ENCODE measurements at regions not wholly inside any gene's neighbourhood (a gene's known extent, or its start where the extent isn't known, plus 50 kb on each side); places are given as distances from the start of the nearest gene placed in this dataset.
"Not testable (repeated sequence)": the region's sequence is repeated elsewhere in the genome, so short reads cannot be mapped to it uniquely, and the experiment has no call there.

DNA sequence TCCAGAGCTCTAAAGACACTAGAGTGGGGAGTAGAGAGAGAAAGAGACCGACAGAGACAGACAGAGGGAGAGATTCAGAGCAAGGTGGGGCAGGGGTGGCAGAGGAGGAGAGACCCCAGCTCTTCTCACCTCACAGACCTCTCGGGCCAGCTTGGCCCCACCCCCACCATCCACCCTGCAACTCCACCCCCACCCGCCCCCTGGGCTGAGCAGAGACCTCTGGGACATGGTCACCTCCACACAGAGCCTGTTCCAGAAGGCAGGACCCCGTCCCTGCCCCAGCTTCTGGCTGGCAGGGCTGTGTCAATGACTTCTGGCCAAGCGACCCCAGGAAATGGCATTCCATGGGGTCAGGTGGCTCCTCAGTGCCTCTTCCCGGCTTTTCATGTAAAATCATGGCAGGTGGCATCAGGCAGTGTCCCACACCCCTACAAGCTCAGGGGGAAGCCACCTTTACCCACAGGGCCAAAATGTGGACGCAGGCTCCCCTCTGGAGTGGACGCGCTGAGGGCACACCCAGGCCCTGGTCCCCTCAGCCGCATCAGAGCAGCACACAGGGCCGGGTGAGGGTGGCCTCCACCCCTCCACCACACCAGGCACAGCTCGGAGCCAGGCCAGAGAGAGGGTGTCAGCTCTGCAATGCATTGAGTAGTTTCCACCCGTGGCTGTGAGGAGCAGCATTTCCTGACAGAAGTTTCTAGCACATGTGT lies 131.2 kb upstream of the LPCAT1 start:
- no peak for DNase-seq (ENCODE audit: extremely low read depth in 1 of 2, low read depth in 1 of 2)

DNA sequence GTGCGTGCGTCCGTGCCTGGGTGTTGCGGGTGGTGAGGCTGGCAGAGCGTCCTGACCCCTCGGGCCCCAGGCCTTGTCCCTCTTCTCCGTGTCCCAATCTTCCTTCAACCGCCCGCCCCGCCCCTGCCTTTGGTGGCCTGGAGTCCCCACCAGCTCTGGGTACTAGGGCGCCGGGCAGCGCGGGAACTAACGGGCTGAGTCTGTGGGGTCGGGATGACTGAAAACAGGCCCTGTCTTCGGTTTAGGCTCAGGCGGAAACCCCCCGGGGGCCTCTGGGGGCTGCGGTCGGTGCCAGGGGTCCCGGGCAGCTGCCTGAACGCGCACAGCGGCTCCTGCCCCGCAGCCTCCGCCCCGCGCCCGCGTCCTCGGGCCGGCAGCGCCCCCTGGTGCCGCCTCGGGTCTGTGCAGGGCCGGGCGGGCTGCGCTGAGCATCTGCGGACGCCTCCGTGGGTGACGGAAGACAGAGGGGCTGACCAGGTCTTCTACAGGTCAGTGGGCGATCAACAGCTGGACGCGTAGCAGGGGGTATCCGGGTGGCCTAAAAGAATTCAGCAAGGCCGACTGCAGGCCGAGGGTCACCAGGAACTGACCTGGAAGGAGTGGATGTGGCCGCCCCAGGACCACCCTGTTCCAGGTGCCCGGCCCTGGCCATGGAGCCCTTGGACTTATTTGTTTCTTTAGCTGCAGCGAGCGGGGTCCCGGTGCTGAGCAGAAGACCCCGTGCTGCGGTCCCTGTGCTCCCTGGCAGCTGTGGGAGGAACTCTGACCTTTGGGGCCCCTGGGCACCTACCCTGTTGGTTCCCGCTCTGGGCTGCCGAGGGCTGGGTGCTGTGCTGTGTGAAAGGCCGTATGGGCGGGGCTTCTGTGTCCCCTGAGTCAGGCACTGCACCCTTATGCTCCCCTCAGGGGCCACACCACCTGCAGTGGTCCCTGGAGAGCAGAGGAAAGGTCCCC lies 130.2 kb upstream of the LPCAT1 start:
- DNase-seq (ENCODE audit: extremely low read depth in 1 of 2, low read depth in 1 of 2) = not testable (repeated sequence)

DNA sequence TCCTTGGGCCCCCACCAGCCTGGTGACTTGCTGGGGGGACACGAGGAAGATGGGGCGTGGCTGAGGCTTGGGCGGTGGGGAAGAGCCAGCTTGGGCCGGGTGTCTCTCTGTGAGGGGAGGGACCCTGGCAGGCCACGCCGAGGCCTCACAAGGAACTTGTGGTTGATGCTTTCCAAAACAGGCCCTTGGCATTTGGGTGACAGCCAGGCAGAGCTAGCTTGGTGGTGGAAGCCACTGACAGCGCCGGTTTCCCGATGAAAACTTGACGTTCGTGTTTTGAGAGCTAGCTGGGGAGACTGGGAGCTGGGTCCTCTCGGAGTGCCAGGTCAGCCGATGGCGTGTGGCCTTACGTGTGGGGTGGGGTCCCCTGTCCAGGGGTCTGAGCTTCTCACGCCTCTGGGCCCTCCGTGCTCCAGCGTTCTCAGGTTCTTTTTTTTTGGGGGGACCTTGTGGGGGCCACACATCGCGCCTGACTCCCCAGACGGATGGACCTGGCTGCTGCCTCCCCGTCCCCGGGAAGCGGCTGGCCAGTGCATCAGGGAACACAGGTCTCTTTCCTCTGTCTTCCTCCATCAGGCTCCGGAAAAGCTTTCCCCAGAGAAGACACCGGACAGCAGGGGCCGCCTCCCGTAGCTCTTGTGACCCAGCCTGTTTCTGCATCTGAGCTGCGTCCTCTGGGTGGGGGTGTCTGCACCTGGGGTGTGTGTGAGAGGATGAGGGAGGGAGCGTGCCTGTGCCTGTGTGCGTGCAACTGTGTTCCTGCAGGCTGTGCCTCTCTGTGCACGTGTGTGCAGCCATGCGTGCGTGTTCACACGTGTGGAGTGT lies 129.3 kb upstream of the LPCAT1 start:
- no peak for DNase-seq (ENCODE audit: extremely low read depth in 1 of 2, low read depth in 1 of 2)

DNA sequence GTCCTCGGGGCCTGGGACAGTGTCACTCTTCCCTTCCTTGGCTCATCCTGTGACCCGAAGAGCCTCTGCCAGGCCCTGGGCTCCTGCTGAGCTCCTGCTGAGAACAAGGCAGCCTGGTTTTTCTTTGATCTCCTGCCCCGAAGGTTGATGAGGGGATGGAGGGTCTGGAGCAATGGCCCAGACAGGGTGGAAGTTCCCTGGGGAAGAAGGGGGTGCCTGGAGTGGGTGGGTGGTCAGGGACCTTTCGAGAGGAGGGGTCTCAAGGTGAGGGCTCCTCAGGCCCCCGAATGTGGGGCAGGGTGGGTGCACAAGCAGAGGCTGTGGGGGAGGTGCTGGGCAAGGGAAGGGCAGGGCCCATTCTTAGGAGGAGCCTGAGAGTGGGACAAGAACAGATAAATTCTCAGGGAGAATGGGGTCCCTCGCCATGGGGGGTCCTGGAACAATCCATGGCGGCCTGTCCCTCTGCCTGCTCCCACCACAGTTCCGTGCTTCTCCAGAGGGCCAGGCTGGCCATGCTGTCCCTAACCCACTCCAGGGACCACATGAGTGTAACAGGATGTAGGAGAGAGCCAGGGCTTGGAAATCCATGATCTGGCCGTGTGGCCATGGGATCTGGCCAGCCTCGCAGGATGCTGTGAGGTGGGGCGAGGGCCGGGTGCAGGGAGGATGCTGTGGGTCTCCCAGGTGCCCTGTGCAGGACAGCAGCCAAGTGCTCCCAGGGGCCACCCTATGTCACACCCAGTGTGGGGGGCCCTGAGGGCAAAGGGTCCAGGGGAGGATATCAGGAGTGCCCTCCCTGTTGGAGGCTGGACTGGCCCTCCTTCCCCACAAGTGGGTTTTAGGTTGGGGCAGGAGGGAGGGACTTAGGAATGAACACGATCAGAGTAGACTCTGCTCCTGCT lies 128.5 kb upstream of the LPCAT1 start:
- no peak for DNase-seq (ENCODE audit: extremely low read depth in 1 of 2, low read depth in 1 of 2)

DNA sequence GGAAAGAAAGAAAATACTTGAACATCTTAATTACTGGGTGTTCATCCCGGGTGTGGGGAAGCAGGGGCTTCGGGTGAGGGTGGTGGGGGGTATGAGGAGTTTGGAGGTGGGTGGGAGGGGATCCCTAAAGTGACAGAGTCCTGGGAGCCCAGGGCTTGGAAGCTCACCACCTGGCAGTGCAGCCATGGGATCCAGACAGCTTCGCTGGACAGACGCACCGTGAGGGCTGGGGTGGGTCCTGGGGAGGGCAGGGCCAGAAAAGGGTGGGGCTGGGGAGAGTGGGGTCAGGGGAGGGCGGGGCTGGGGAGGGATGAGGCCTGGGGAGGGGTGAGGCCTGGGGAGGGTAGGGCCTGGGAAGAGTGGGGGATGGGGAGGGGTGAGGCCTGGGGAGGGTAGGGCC lies 127.5 kb upstream of the LPCAT1 start:
- no peak for DNase-seq (ENCODE audit: extremely low read depth in 1 of 2, low read depth in 1 of 2)

DNA sequence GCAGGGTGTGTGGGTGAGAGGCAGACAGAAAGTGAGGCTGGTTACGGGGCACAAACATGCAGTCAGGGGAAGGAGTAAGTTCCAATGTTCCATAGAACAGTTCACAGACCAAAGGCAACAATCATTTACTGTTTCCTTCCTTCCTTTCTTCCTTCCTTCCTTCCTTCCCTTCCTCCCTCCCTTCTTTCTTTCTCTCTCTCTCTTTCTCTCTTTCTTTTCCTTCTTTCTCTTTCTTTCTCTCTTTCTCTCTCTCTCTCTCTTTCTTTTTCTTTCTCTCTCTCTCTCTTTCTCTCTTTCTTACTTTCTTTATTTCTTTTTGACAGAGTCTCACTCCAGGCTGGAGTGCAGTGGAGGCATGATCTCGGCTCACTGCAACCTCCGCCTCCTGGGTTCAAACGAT lies 125.8 kb upstream of the LPCAT1 start:
- DNase-seq (ENCODE audit: extremely low read depth in 1 of 2, low read depth in 1 of 2) = no peak

DNA sequence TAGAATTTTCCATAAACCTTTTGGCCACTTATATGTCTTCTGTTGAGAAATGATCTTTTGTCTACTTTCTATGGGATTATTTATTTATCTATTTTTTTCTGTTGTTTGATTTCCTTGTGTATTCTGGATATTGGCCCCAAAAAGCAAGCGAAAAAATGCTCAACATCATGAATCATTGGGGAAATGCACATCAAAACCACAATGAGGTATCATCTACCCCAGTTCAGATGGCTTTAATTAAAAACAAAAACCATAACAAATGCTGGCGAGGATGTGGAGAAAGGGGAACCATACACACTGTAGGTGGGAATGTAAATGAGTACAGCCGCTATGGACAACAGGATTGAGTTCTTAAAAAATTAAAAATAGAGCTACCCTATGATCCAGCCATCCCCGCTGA lies 125.0 kb upstream of the LPCAT1 start:
- no peak for DNase-seq (ENCODE audit: extremely low read depth in 1 of 2, low read depth in 1 of 2)

DNA sequence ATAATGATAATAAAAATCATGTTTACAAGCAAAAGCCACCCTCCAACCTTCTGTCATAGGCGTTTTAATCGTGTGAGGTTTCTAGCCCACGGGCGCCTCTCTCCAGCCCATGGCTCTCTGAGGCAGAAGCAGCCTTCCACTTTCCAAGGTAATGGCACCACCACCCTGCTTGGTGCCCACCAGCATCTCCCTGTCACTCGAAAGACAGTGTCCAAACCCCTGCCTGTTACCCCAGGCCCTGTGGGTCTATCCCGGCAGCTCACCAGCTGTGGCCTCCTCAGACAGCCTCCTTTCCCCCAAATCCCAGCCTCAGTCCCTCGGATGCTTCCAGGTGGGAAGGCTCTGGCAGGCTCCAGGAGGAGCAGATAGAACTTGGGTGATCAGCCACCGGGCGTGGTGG lies 123.8 kb upstream of the LPCAT1 start:
- no peak for DNase-seq (ENCODE audit: extremely low read depth in 1 of 2, low read depth in 1 of 2)

DNA sequence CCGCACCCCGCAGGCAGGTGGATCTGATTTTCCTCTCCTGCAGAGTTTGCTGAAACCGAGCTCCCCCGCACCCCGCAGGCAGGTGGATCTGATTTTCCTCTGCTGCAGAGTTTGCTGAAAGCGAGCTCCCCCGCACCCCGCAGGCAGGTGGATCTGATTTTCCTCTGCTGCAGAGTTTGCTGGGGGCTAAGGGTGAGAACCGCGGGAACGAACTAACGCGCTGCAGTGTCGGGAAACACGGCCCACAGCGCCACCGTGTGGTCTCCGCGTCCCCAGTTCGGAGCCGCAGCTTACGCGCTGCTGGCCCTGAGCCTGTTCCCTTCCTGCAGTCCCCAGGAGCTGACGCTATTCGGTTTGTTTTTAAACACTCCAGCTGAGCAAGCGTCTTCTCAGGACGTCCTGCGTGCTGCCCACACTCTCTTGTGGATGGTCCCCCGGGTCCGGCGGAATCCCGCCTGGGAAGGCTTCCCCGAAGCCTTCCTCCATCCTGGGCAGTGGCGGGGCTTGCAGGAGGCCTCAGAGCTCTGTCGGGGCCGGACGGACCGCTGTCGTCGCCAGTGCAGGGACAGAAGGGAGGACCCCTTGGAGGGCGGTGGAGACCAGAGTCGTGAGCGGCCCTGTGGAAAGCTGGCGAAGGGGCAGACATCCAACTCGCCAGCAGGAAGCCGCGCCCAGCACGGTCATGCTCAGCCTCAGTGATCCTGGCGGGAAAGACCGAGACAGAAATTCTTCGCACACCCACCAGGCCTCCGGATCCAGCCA lies 121.2 kb upstream of the LPCAT1 start:
- DNase-seq (ENCODE audit: extremely low read depth in 1 of 2, low read depth in 1 of 2) = peak; percentile 50 to 56

DNA sequence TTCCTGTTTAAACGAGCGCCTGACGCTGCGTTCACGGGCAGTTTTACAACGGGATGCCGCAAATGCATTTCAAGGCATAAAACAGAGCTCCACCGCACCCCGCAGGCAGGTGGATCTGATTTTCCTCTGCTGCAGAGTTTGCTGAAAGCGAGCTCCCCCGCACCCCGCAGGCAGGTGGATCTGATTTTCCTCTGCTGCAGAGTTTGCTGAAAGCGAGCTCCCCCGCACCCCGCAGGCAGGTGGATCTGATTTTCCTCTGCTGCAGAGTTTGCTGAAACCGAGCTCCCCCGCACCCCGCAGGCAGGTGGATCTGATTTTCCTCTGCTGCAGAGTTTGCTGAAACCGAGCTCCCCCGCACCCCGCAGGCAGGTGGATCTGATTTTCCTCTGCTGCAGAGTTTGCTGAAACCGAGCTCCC lies 120.6 kb upstream of the LPCAT1 start:
- not testable (repeated sequence) for DNase-seq (ENCODE audit: extremely low read depth in 1 of 2, low read depth in 1 of 2)

DNA sequence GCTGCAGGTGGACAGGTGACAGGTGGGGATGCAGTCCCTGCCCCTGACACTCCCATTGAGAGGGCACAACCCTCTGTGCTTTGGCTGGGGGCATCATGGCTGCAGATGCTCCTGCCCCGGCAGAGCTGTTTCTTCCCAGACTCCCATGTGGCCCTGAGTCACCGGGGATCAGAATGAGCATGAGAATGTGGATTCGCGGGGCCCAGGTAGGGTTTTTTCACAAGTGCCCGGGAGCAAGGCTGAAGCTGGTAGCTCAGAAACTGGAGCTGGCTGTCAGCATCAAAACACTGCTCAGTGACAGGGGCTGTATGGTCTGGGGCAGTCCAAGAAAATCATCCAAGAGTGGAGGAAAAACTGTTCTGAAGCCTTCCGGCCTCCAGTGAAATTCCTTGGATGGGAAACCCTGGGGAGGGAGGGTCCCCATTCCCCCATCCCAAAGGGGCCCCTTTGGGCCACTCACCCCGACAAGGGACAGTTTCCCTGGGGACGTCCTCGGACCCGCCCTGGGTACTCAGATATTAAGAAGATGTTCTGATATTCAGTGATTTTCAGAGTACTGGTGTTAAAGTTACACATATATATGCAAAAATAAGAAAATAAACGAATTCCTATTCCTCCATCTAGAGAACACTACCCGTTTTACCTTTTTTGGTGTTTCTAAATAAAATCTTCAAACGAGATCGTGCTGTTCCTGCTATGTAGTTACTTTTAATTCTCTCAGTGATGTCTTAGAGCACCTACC lies 120.1 kb upstream of the LPCAT1 start:
- no peak for DNase-seq (ENCODE audit: extremely low read depth in 1 of 2, low read depth in 1 of 2)

DNA sequence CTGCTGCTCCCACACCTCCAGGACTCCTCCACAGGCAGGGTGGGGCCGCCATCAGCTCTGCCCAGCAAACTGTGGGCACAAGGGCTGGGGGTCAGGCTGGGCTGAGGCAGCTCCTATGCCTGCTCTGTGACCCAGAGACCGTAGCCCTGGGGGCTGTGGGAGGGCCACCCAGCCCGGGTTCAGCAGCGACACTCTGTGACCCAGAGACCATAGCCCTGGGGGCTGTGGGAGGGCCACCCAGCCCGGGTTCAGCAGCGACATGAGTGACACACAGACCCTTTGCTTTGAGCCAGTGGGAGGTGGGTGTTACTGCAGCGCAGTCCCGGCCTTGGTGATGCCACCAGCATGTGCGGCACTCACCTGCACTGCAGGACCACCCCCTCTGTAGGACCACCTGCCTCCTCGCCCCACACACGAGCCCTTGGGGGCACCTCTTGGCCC lies 118.9 kb upstream of the LPCAT1 start:
- DNase-seq (ENCODE audit: extremely low read depth in 1 of 2, low read depth in 1 of 2) = no peak

DNA sequence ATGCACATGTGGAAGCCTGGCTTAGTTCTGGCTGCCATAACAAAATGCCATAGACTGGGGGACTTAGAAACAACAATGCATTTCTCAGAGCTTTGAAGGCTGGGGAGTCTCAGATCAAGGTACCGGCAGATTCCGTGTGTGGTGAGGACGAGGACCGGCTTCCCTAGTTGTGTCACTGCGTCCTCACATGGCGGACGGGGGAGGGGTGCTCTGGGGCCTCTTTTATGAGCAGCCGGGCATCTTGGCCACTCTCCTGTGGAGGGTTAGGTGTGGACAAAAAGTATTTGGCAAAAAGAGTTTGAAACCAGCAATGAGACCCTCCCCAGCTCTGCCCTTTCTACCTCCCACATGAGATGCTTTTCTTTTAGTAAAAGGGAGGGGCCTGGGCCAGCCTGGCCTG lies 118.5 kb upstream of the LPCAT1 start:
- DNase-seq (ENCODE audit: extremely low read depth in 1 of 2, low read depth in 1 of 2) = no peak

DNA sequence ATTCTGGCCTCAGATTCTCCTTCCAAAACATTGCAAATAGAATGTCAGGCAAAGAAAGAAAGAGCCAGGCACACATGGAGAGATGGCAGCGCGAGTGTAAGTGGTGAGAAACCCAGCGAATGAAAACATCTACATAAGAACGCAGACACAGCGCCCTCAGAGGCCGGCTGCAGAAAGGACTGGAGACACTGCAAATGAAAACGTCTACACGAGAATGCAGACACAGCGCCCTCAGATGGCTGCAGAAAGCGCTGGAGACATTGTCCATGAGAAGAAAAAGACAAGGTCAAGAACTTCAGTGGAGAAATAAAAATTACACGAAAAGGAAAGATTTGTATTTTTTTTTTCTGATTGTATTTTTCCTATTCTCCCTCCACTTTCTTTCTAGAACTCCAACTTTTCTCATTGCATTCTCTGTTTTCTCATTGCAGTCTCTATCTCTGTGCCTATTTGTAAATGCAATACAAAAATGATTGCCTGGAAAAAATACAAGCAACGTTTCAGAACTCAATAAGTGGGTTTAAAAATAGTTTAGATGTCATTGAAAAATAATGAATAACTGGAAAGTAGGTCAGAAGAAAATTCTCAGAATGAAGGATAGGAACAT lies 117.9 kb upstream of the LPCAT1 start:
- peak; percentile 43 to 66 for DNase-seq (ENCODE audit: extremely low read depth in 1 of 2, low read depth in 1 of 2)

DNA sequence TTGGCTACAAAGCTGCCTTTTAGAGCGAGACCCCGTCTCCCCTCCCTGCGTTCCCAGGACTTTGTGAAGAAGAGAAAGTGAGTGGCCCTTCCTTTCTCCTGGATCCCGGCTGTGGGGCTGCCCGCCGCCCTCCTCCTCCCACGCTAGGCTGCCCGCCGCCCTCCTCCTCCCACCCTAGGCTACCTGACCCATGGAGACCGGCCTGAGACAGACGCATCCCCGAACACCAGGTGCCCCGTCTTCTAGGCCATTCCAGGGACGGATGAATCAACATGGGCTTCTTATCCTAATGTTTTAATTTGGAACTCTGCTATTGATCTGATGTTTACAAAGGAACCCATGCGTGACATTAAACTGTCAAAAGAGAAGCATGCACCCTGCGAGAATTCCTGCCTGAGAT lies 117.3 kb upstream of the LPCAT1 start:
- no peak for DNase-seq (ENCODE audit: extremely low read depth in 1 of 2, low read depth in 1 of 2)

DNA sequence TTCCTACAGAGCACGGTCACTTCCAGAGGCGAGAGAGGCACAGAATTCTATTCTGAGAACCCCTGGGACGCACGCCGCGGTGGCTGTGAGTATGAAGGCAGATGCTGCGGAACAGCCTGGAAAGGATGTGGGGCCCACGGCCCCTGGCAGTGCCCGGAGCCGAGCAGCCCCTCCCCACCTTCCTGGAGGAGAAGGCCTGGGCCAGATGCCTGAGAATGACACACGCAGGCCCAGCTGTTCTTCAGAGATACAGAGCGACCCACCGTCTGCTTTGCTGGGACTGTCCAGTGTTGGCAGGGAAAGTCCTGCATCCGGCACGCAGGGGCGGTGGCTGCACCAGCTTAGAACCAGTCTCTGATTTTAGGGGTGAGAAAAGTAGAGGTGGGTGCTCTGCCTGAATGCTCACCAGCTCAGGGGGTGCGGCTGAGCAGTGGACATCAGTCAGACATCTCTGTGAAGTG lies 116.7 kb upstream of the LPCAT1 start:
- no peak for DNase-seq (ENCODE audit: extremely low read depth in 1 of 2, low read depth in 1 of 2)

DNA sequence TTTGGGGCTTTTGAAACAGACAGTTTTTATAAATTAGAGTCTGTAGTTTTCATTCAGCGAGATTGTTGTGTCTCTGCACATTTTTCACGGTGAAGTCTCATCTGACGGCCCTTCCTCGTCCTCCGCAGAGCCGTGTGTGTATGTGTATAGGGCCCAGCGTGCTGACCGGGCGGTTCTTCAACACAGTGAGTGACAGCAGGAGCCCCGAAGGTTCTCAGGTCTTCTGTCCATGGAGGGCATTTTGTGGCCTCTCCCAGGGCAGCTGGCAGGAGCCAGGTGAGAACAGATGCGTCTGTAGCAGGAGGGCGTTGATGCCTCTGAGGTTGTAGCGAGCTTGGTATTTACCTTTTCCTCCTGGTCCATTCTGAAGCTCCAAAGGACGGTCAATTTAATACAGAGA lies 116.0 kb upstream of the LPCAT1 start:
- no peak for DNase-seq (ENCODE audit: extremely low read depth in 1 of 2, low read depth in 1 of 2)

DNA sequence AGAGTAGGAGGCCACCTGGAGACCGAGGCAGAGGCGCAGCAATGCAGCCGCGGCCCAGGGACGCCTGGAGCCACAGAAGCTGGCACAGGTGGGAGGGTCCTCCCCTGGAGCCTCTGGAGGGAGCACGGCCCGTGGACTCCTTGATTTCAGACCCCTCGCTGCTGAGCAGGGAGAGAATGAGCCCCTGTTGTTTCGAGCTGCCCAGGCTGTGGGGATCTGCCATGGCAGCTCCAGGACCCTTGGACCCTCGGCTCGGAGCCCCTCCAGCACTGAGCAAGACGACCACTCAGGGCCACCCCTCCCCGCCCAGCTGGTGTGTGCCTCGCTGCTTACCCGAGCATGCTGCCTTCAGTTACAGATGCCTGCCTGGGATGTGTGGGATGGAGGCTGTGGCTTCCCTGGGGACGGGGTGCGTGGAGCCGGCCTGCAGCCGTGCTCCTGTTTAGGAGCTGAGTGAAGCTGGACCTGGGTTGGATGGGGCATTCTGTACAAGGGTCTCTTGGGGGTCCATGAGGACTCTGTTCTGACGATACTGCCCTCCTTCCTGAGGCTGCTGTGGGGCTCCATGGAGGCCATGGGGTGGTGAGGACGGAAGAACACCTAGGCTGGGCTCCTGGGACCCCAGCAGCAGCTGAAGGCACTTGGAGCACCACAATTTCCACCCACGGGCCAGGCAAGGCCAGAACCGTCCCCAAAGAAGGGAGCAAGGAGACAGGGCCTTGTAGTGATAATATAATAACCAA lies 115.1 kb upstream of the LPCAT1 start:
- no peak for DNase-seq (ENCODE audit: extremely low read depth in 1 of 2, low read depth in 1 of 2)
